ENCODE measurements at regions not wholly inside any gene's neighbourhood (a gene's known extent, or its start where the extent isn't known, plus 50 kb on each side); places are given as distances from the start of the nearest gene placed in this dataset.

DNA sequence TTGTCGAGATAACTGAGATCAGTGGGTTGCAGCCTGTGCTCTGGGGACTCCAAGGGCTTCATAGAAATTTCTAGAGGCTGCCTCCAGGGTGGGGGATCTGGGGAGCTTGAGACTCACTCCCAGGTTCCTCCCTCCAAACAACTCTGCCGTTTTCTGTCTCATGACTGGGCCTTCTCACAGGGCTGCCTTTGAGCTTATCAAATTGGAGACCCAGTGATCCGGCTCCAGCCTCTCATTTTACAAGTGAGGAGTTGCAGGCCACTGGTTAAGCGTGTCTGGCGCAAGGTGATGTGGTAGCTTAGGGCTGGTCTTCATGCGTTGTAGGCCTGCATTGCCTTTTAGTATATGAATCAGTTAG, 85.8 kb downstream of the SLC25A47 start:
- Mint-ChIP-seq H3K4me3 (no peak overlapping the region), H3K36me3 (ENCODE audit: low read depth) (no peaks in the 10 kb centered on the region), H3K27me3 (no peaks in the 10 kb centered on the region), H3K27ac (no peak overlapping the region), H3K9me3 (no peaks in the 10 kb centered on the region), H3K4me1 (ENCODE audit: low read depth) (peaks cover 35% of the 10 kb centered on the region)
- DNase-seq (no peak), ATAC-seq (no peak)
- ChIA-PET CTCF (interaction anchor here (0.6 to 1.2 kb wide), 2 partner anchors 237 to 245 kb away, joined by 3 read pairs; no protein-coding TSS in a partner anchor), POLR2A (interaction anchor here (1.0 kb wide), 1 partner anchor 176 kb away, joined by 4 read pairs; no protein-coding TSS in a partner anchor)
- intact Hi-C loops (cut with micrococcal nuclease): no loop called here
- no peak for TF ChIP-seq CTCF (IDR thresholded peaks at IDR 0.05)

DNA sequence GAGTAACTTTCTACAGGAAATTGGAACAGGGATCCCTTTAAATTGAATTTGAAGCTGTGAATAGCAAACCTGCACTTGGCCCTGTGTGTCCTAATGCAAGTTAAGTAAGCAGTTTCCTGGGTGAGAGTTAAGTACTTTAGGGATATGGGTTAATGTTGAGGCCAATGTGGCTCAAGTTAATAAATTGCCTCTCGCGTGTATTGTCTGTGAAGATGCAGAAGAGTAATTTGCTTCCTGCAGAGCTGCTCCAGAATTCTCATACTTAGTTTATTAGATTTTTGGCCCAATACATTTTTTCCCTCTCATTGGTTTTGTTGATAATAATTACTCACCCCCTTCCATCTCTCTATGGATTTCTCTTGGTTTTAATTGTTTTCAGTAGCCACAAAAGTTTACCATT, 86.5 kb downstream of the SLC25A47 start:
- POLR2A ChIA-PET: interaction anchor here (0.6 kb wide), 1 partner anchor 85 kb away, joined by 3 read pairs; no protein-coding TSS in a partner anchor
- Mint-ChIP-seq H3K9me3 (no peaks in the 10 kb centered on the region), H3K4me3 (no peak overlapping the region), H3K36me3 (ENCODE audit: low read depth) (no peaks in the 10 kb centered on the region), H3K27me3 (no peaks in the 10 kb centered on the region), H3K4me1 (ENCODE audit: low read depth) (peaks cover 32% of the 10 kb centered on the region), H3K27ac (no peak overlapping the region)
- no peak for TF ChIP-seq CTCF (IDR thresholded peaks at IDR 0.05)
- CTCF ChIA-PET: interaction anchor here (0.6 to 1.2 kb wide), 2 partner anchors 236 to 244 kb away, joined by 3 read pairs; no protein-coding TSS in a partner anchor
- DNase-seq: no peak
- ATAC-seq: no peak
- intact Hi-C loops (cut with micrococcal nuclease): no loop called here

- Mint-ChIP-seq H3K36me3 (ENCODE audit: low read depth) (no peaks in the 10 kb centered on the region), H3K27ac (no peak overlapping the region), H3K27me3 (no peaks in the 10 kb centered on the region), H3K4me3 (no peak overlapping the region), H3K4me1 (ENCODE audit: low read depth) (peaks cover 29% of the 10 kb centered on the region), H3K9me3 (no peaks in the 10 kb centered on the region)
- no peak for DNase-seq
- ChIA-PET POLR2A (interaction anchor here (0.6 to 1.0 kb wide), 2 partner anchors 31 to 85 kb away, joined by 3 read pairs; no protein-coding TSS in a partner anchor), CTCF (interaction anchor here (1.1 to 1.2 kb wide), 2 partner anchors 236 to 244 kb away, joined by 3 to 5 read pairs; no protein-coding TSS in a partner anchor)
- TF ChIP-seq CTCF (IDR thresholded peaks at IDR 0.05): no peak
- intact Hi-C loops (cut with micrococcal nuclease): no loop called here
- ATAC-seq: no peak
Observed at GRCh38 chr14:100410056-100410565, 87.0 kb downstream of the SLC25A47 start.

GRCh38 chr14:100413699-100414098, 90.6 kb downstream of the SLC25A47 start:
- Mint-ChIP-seq H3K36me3 (ENCODE audit: low read depth) (no peaks in the 10 kb centered on the region), H3K27me3 (no peaks in the 10 kb centered on the region), H3K4me3 (no peak overlapping the region), H3K9me3 (no peaks in the 10 kb centered on the region), H3K4me1 (ENCODE audit: low read depth) (no peaks in the 10 kb centered on the region), H3K27ac (no peak overlapping the region)
- no peak for ATAC-seq
- intact Hi-C loops (cut with micrococcal nuclease): no loop called here
- no peak for DNase-seq
- POLR2A ChIA-PET: no interaction called here
- CTCF ChIA-PET: no interaction called here
- TF ChIP-seq CTCF (IDR thresholded peaks at IDR 0.05): no peak

DNA sequence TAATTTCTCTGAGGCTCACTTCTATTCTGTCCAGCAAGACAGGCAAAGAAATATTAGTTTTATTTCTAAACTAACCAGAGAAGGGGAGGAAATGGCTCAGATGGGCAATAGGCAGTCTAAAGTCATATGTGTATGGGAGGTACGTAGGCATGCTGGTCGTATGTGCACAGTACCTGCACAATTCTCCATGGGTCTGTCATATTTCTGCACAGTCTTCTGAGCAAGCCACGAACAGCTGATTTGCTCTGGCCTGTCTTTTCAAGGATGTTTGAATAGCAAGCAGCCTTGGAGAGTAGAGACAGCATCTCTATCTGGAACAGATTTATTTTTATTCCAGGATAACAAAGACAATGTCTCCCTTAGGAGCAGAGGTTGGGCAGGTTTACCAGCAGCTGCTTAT, 92.1 kb downstream of the SLC25A47 start:
- no peak overlapping the region for H3K27ac Mint-ChIP-seq
- no peak for TF ChIP-seq CTCF (IDR thresholded peaks at IDR 0.05)
- no peaks in the 10 kb centered on the region for H3K36me3 Mint-ChIP-seq (ENCODE audit: low read depth)
- CTCF ChIA-PET: no interaction called here
- H3K4me1 Mint-ChIP-seq (ENCODE audit: low read depth): no peaks in the 10 kb centered on the region
- POLR2A ChIA-PET: no interaction called here
- intact Hi-C loops (cut with micrococcal nuclease): no loop called here
- no peaks in the 10 kb centered on the region for H3K9me3 Mint-ChIP-seq
- DNase-seq (no peak), ATAC-seq (no peak)
- H3K27me3 Mint-ChIP-seq: no peaks in the 10 kb centered on the region
- H3K4me3 Mint-ChIP-seq: no peak overlapping the region
